HEK293 (cell line): ENCODE measurements at regions not wholly inside any gene's neighbourhood (a gene's known extent, or its start where the extent isn't known, plus 50 kb on each side); places are given as distances from the start of the nearest gene placed in this dataset.

Experiments
- CTCF ChIP-seq: fragments of 450-650 bp; formaldehyde crosslinking; IDR thresholded peaks from 2 replicates; pipeline ENCODE4 v1.5.1; 2016; ENCODE audit warnings: missing biosample characterization, missing genetic modification characterization
- ZBTB20 ChIP-seq: fragments of 450-650 bp; formaldehyde crosslinking; IDR thresholded peaks from 2 replicates; pipeline ENCODE4 v1.5.1; 2016; ENCODE audit warnings: missing biosample characterization, missing genetic modification characterization
- ZBTB49 ChIP-seq: fragments of 450-650 bp; formaldehyde crosslinking; IDR thresholded peaks from 2 replicates; pipeline ENCODE4 v1.5.1; 2016; ENCODE audit warnings: missing biosample characterization, missing genetic modification characterization, low read depth
- ZBTB7A ChIP-seq: fragments of 450-650 bp; formaldehyde crosslinking; IDR thresholded peaks from 2 replicates; pipeline ENCODE4 v1.5.1; 2016; ENCODE audit warnings: low read depth, missing biosample characterization, missing genetic modification characterization
- ZNF16 ChIP-seq: fragments of 450-650 bp; formaldehyde crosslinking; IDR thresholded peaks from 2 replicates; pipeline ENCODE4 v1.5.1; 2016; ENCODE audit warnings: low read depth, missing biosample characterization, missing genetic modification characterization
- ZNF184 ChIP-seq: fragments of 450-650 bp; IDR thresholded peaks from 2 replicates; pipeline ENCODE4 v1.5.1; 2018; ENCODE audit warnings: missing biosample characterization, mild to moderate bottlenecking, missing genetic modification characterization
- ZNF518A ChIP-seq: fragments of 450-650 bp; formaldehyde crosslinking; conservative IDR thresholded peaks from 2 replicates; pipeline ENCODE4 v1.5.1; 2016; ENCODE audit warnings: low read depth, missing biosample characterization, missing genetic modification characterization
- ZNF776 ChIP-seq: fragments of 450-650 bp; formaldehyde crosslinking; IDR thresholded peaks from 2 replicates; pipeline ENCODE4 v1.5.0; 2017; ENCODE audit warnings: missing biosample characterization, missing genetic modification characterization, borderline replicate concordance

- TF ChIP-seq ZNF16 (no peak), ZBTB7A (no peak), ZNF776 (no peak), ZNF518A (tag by site-specific recombination) (no peak), CTCF (tag by site-specific recombination) (no peak), ZBTB49 (tag by site-specific recombination) (no peak), ZNF184 (tag by site-specific recombination) (no peak), ZBTB20 (tag by site-specific recombination) (no peak)
These were observed 104.4 kb upstream of the UBE3A start for GRCh38 chr15:25543196-25543595.
